Activated T-helper 17 cell treated with anti-CD3 and anti-CD28 coated beads, Interleukin-2, amount 50 U/mL, for 72 hours (primary cell): ENCODE measurements at regions not wholly inside any gene's neighbourhood (a gene's known extent, or its start where the extent isn't known, plus 50 kb on each side); places are given as distances from the start of the nearest gene placed in this dataset.

Experiments used
- ATAC-seq: fragments of 150-1000 bp; cut with Tn5 transposase; replicated peaks from 2 replicates; pipeline ENCODE4 v1.10.0; 2021; ENCODE audit warnings: mild to moderate bottlenecking, moderate library complexity
- H3K27ac Mint-ChIP-seq: one replicate; pipeline ENCODE4 v1.8.0; 2022; ENCODE audit warnings: mixed read lengths
- H3K27me3 Mint-ChIP-seq: one replicate; pipeline ENCODE4 v1.8.0; 2022; ENCODE audit warnings: mixed read lengths
- H3K36me3 Mint-ChIP-seq: one replicate; pipeline ENCODE4 v1.8.0; 2022; ENCODE audit warnings: low read depth, mild to moderate bottlenecking, mixed read lengths
- H3K4me1 Mint-ChIP-seq: one replicate; pipeline ENCODE4 v1.8.0; 2022; ENCODE audit warnings: mixed read lengths
- H3K4me3 Mint-ChIP-seq: one replicate; pipeline ENCODE4 v1.8.0; 2022; ENCODE audit warnings: mild to moderate bottlenecking, mixed read lengths
- H3K9me3 Mint-ChIP-seq: one replicate; pipeline ENCODE4 v1.8.0; 2022; ENCODE audit warnings: mixed read lengths

DNA sequence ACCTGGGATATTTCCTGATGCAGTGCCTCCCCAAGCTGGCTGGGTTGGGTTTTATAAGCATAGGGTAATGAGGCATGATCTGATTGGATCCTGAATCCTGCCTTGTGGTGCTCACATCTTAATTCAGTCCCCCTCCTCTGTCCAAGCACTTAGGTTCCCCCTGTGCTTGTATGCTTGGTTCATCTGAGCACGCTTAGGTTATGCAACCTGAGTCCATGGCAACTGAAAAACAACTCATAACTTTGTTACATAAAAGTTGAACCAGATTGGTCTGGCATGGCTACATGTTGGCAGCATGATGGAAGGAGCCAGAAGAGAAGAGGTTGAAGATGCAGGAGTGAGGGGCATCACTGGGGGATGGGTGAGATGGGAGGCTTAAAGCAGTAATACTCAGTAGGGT lies 57.3 kb upstream of the OSBPL3 start:
- H3K27ac Mint-ChIP-seq = no peak overlapping the region
- no peaks in the 10 kb centered on the region for H3K4me1 Mint-ChIP-seq
- H3K27me3 Mint-ChIP-seq = no peaks in the 10 kb centered on the region
- H3K4me3 Mint-ChIP-seq = no peak overlapping the region
- H3K36me3 Mint-ChIP-seq = no peaks in the 10 kb centered on the region
- ATAC-seq = no peak
- H3K9me3 Mint-ChIP-seq = peaks cover 10% of the 10 kb centered on the region

DNA sequence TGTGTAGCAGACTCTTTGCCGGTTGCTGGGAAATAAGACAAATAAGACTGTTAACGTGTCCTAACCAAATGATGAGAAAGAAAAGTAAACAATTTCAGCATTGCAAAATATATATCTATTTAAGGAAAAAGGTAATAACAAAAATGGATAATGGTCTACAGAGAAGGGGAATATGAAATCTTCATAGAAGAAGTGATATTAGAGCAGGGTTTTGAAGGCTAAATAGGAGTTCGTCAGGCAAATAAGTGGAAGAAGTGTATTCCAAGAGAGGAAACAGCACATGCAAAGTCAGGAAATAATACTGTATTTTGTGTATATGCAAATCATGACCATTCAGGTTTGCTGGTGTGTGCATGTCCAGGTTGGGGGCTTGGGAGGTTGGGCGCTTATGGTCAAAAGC lies 55.3 kb upstream of the OSBPL3 start:
- ATAC-seq = no peak
- H3K9me3 Mint-ChIP-seq = peaks cover 10% of the 10 kb centered on the region
- no peak overlapping the region for H3K27ac Mint-ChIP-seq
- H3K4me3 Mint-ChIP-seq = no peak overlapping the region
- no peaks in the 10 kb centered on the region for H3K27me3 Mint-ChIP-seq
- peaks cover 8% of the 10 kb centered on the region for H3K4me1 Mint-ChIP-seq
- H3K36me3 Mint-ChIP-seq = no peaks in the 10 kb centered on the region

DNA sequence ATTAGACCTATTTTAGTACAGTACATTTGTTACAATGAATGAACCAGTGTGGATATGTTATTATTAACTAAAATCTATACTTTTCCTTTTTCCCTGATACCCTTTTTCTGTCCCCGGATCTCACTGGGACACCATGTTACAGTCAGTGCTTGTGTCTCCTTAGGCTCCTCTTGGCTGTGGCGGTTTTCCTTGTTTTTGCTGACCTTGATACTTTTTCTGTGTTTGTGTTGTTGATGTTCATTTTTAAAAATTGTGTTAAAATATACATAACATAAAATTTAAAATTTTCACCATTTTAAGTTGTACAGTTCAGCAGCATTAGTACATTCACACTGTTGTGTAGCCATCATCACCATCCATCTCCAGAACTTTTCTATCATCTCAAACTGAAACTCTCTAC lies 54.2 kb upstream of the OSBPL3 start:
- Mint-ChIP-seq H3K4me1 (peaks cover 14% of the 10 kb centered on the region), H3K9me3 (peaks cover 10% of the 10 kb centered on the region), H3K36me3 (no peaks in the 10 kb centered on the region), H3K27ac (no peak overlapping the region), H3K27me3 (no peaks in the 10 kb centered on the region), H3K4me3 (no peak overlapping the region)
- ATAC-seq = no peak

DNA sequence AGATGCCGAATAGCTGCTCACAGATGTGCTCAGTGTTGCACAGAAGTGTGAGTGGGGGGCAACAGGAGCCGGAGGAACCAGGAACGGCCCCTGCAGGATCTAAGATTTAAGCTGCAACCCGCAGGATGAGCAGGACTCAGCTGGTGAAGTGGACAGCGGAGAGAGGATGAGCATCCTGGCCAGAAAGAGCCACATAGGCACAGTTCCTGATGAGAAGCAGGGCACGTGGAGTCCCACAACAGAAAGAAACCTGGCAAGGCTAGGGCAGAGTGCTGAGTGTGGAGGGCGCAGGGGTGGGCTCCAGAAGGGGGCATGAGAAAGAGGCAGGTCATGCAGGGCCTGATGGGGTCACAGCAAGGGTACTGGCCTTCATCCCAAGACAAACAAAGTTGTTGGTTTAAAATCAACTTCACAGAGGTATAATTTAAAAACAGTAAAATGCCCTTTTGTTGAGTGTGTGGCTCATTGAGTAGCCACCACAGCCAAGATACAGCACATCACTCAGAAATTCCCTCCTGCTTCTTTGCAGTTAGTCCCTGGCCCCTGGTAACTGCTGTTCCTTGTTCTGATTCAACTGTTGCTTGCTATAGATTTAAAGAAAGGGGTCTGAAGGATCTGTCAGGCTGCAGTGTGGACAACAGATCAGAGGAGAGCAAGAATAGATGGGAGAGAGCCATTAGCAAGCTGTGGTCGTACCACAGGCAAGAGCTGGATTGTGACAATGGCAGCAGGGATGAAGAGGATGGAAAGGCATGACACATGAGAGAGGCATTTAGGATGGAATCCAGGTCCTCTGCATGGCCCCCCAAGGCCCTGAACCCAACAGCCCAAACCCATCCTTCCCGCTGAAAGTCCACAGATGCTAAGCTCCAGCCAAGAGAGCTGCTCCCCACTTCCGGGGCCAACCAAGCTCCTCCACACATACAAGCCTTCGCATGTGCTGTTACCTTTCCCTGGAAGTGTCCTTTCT lies 53.1 kb upstream of the OSBPL3 start:
- Mint-ChIP-seq H3K27me3 (no peaks in the 10 kb centered on the region), H3K4me3 (no peak overlapping the region), H3K36me3 (peaks cover 6% of the 10 kb centered on the region), H3K4me1 (peaks cover 24% of the 10 kb centered on the region), H3K9me3 (peaks cover 10% of the 10 kb centered on the region), H3K27ac (no peak overlapping the region)
- ATAC-seq = no peak

DNA sequence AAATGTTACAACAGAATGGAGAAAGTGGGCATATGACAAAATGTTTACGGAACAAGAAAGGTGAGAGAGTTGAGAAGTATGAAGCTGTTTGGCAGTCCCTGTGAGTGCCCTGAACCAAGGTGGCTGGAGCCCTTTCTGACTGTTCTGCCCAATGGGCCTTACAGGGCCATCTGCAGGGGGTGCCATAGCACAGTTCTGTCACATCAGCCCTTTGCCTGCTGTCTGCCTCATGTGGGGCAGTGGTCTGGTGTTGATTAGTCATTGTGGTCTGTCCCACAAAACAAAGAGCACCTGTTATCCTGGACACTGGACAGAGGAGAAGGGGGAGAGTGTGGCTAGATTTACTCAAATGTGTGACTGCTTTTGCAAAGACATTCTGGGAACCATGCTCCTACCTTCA lies 51.5 kb upstream of the OSBPL3 start:
- Mint-ChIP-seq H3K4me3 (no peak overlapping the region), H3K27ac (no peak overlapping the region), H3K27me3 (no peaks in the 10 kb centered on the region), H3K9me3 (peaks cover 7% of the 10 kb centered on the region), H3K4me1 (peaks cover 25% of the 10 kb centered on the region), H3K36me3 (peaks cover 6% of the 10 kb centered on the region)
- ATAC-seq = no peak

DNA sequence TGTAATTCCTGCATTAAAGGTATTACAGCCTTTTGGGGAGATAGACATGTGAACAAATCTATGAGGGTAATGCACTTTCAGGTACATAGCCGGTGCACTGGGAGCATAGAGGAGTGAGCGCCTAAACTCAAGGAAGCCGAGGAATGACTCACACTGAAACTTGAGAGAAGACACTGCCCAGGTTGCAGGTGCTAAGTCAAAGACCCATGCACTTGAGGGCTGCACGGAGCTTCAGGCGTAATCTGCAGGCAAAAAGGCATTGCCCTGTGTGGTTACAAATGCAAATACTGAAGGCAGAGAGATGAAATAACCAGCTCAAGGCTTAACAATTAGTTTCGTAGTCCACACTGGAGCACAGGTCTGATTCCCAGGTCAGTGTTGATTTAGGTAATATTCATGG lies 51.0 kb upstream of the OSBPL3 start:
- H3K27ac Mint-ChIP-seq = no peak overlapping the region
- no peak overlapping the region for H3K4me3 Mint-ChIP-seq
- peaks cover 25% of the 10 kb centered on the region for H3K4me1 Mint-ChIP-seq
- ATAC-seq = peak; percentile 49
- peaks cover 6% of the 10 kb centered on the region for H3K36me3 Mint-ChIP-seq
- H3K27me3 Mint-ChIP-seq = no peaks in the 10 kb centered on the region
- H3K9me3 Mint-ChIP-seq = peaks cover 2% of the 10 kb centered on the region
